ENCODE measurements at regions not wholly inside any gene's neighbourhood (a gene's known extent, or its start where the extent isn't known, plus 50 kb on each side); places are given as distances from the start of the nearest gene placed in this dataset.

DNA sequence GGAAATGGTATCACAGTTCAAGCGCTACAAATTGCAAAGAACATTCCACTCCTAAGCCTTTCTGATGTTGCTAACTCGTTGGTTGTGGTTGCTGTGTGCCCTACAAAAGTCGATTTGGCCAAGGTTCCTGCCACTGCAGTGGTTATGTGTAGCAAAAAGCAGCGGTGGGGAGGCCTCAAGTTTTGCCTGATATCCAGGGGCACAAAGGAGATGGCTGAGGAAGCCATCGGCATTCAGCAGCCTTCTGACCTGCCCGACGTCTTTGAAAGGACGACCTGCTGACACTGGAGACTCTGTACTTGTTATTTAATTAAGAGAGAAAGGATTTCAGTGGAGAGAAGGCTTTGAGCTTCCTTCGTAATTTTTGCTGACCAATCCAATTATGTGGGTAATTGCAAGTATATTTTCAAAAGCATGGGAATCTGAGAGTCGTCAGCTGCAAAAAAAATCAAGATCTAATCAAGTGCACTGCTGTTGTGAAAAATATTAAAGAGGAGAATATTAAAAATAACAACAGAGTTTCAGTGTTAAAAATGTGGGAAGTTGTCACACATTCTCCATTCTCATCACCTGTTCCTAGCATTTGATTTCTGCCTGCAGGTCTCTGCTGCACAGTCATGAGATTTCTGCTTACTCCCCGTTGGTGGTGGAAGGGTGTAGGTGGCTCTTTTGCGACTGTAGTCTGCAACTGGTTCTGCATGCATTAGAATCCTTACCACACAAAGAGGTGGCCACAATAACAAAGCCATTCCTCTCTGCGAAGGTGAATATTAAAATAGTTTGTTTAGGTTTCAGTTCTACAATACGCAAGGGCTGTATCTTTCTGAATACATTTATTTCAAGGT, 319.2 kb downstream of the IRX2 start:
- DNase-seq, result no peak

DNA sequence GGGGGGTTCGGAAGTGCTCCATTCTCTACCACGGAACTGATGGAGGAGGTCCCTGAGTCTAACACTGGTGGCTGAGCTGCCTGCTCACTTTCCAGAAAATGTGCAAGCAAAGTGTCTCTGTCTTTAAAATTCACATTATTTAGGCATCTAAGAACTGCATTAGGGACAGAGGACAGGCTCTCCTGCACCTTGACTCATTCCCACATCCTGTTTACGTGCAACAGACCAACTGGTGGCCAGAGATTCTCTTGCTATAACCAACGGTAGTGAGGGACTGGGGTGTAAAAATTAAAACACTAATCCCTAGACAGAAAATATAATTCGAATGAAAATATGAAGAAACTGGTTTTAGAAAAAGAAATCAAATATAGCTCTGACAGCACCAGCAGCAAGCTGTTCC, 320.9 kb downstream of the IRX2 start:
- DNase-seq, result no peak

DNA sequence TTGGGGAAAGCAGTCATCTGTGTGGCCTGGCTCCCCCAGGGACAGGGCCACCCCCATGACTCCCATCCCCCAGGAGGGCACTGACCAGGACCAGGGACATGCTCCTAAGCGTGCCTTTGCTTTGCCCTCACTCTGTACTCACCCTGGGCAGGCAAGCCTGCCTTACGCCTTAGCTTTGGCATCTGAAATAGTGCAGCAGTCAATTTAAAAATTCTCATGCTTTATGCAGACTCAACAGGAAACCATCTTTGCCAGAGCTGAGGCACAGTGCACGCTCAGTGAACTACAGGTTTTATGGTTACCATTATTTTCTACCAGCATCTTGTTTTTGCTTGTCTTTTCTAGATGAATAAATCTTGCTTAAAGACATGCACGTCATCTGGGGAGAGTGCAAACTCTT, 323.5 kb downstream of the IRX2 start:
- DNase-seq, result no peak

DNA sequence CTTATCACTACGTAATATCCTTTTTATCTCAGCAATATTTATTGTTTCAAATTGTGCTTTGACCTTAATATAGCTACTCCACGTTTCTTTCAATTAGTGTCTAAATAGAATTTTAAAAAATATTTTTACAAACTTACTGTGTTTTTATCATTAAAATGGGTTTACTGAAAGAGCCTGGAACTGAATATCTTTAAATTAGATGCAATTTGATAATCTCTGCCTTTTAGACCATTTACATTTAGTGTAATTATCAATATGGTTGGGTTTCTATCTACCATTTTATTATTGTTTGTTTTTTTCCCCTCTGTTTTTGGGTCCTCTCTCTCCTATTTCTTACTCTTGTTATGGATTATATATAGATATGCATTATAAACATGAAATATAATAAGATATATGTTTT, 327.8 kb downstream of the IRX2 start:
- DNase-seq, result no peak

DNA sequence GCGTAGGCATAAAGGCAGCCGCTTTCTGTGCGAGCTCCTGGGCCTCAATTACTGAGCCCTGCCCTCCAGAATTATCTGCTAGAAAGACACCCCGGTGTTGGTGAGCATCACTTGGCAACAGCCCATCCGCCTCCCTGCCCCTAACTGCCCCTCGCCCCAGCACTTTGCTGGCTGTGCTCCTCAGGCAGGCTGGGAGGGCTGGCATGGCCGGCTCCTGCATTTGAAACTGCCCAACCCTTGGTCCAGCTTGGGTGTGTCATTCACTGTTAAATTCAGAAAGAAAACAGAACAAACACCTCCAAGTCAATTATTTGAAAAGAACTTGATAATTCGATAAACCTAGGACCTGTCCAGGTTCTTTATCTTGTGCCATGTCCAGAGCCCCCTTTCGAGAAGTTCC, 334.2 kb downstream of the IRX2 start:
- DNase-seq, result no peak

DNA sequence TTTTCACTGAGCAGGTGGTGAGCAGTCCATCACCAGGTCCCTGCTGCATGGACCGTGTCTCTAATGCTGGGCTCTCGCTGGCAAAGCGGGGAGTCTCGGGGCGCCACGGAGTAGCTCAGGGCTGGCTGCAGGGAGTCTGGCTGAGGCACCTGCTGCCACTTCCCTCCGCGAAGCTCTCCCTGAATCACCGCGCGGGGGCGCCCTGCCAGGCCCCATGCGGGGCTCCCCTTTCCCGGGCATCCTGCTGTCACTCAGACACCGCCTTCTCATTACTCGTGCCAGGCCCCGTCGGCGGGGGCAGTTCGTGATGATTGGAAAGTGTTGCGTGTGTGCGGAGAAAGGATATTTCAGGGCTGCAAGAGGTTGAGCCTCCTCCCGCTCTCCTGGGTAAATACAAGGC, 335.8 kb downstream of the IRX2 start:
- no peak for DNase-seq

DNA sequence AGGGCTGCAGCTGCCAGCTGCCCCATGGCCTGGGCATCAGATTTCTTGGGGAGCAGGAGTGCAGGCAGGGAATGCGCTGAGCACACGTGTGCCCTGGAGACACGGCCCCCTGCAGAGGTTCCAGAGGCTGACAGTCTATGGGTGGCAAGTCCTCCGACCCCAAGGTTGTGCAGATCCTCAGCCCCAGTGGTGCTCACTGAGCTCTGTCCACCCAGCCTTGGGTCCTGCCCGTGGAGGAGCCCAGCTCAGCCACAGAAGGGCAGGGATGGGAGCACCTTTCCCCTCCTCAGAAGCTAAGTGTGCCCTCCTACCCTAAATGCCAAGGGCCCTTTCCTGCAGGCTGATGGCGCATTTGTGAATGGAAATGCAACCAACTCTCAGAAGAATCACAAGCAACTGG, 341.0 kb downstream of the IRX2 start:
- no peak for DNase-seq

DNA sequence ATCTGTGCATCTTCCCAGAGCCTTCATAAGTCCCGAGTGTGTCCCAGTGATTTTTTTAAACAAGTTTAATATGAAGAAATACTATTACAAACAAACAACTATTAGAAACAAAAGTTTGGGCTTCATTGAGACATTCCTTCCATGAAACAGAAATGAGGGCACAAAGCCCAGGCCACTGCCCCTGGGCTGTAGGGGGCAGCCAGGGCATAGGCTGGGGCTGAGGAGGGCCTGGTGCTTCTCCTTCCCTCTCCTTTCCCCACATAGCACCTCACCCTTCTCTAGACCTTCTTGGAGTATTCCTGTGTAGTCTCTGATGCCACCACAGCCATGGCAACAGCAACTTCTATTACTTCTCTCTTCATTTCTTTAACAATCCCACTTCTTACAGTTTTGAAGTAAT, 348.2 kb downstream of the IRX2 start:
- no peak for DNase-seq

DNA sequence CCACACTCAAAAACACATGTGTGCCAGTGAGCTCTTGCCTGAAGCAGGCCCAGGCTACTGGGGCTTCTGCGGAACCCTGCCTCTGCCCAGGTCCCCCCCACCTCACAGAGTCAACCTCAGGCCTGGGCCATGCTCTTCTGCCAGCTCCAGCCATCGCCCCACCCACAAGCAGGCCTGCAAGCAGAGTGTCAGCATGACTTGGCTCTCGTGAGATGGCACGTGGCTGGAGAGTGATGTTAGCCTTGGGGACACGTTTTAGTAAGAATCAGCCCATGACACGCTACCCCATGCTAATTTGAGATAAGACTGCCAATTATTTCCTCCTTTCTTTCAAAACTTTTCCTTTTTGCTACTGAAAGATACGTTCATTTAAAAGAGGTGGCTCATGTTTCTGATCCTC, 351.7 kb downstream of the IRX2 start:
- no peak for DNase-seq

DNA sequence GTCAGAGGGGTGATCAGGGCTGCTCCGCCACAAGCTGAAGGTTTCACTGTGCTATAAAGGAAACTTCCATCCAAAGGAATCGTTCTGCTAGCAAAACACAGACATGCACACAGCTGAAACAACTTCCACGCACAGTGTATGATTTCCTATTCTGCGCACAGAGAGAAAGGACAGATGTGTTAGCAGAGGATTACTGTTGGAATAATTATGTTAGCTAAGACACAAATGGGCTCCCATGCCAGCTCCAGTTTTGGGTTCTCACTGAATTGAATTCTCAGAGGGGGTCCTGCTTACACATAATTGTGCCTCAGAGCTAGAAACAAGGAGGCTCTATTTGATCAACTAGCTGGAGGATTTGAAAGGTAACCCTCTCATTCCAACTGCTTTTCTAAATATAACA, 352.4 kb downstream of the IRX2 start:
- no peak for DNase-seq

DNA sequence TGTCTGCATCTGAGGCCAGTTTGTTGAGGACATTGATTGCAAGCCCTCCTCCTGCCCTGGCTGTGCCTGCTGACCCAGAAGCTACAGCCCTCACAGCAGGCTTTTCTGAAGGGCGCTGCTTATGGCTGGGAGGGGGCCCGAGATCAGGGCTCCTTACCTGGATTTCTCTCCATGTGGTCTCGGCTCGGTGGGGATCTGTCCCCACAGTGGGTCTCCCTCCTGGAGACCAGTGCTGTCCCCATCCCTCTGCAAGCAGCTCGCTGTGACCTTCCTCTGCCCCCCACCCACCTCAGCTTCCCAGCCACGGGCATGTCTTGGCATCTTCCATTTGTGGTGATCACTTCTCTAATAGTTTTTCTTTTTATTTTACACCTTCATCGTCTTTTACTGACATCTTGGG, 357.9 kb downstream of the IRX2 start:
- no peak for DNase-seq

DNA sequence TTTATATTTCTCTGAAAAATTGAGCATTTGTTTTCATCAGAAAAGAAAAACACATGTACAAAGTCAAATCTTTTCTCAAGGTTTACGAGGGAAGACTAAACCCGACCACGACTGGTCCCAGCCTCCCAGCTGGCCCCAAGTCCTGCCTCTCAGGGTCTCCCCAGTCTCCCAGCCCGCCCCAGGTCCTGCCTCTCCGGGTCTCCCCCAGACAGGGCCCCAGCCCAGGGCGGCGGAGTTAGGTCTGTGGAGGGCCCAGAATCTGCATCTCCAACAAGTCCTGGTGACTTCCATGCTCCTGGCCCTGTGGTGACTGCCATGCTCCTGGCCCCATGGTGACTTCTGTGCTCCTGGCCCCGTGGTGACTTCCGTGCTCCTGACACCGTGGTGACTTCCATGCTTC, 359.9 kb downstream of the IRX2 start:
- no peak for DNase-seq

DNA sequence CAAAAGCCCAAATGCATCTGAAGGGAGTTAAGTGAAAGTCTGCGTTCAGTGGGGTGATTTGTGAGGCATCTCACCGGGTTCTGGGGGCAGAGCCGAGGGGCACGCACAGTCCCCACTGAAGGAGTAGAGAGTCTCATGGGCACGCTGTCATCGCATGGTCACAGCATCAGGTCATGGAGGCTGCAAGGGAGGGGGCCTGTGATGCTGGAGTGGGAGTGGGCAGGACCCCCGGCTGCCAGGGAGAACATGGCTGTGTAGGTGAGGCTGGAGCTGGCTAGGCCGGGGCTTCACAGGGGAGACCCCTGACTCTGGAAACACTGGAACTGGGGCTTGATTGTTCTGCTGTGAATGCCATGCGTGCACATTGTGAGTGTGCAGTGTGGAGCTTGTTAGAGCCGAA, 360.5 kb downstream of the IRX2 start:
- no peak for DNase-seq

DNA sequence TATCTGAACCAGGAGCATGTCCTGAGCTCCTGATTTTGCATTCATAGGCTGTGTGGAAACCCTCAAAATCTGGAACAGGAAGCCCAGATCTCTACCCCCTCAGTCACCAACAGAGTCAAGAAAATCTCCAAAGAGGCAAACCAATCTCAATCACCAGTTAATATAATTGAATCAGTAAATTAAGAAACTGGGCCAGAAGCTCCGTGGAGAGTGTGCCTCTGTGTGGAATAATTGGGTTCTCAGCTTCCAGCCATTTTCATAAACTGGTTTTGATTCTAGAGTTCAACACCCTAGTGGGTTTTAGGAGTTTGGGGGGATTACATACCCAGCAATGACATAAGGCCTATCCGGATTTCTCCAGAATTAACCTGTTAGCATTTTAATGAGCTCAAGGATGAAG, 362.9 kb downstream of the IRX2 start:
- no peak for DNase-seq

DNA sequence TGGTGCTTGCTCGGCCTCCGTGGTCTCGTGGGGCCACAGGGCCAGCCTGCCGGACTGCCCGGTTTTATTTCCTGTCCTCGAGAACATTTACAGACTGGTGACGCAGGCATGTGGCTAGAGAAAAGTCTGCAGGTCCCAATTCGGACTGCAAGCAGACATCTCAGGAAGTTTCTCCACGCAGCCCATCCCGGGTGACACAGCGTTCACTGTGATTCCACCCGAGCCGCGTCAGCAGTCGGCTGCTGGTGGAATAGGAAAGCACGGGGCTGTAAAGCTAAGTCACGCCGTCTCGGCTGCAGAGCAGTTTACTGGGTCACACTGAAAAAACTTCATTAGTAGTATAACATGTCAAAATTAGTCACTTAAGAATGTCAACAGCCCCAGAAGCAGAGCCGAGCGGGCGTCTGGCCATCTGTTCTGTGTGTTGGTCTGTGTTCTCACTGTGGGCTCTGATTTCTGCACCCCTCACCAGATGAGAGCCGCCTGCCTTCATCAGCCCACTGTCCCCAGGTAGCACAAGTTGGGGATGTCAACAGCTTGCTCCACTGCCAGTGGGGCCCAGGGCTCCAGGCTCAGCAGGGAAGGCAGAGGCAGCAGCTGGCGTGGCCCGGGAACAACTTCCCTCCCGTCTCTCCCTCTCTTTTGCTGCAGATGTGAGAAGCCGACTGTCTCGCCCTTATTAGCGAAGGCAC, 363.7 kb downstream of the IRX2 start:
- DNase-seq, result no peak

DNA sequence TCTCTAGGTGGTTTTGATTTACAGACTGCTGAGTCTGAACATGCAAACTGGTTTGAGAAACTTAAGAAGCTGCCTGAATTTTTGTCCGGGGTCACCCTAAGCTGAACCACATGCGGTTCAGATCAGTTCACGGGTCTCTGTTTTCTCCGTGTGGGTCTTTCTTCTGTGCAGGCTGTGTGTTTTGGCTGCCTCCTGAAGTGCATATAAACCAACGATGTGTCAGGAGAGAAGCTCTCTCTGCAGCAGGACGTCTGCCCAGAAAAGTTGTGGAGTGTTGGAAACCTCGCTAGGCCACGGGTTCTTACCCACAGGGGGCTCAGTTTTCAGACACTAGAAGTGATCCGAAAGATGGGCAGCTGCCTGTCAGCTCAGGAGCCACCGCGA, 364.2 kb downstream of the IRX2 start:
- DNase-seq, result no peak

DNA sequence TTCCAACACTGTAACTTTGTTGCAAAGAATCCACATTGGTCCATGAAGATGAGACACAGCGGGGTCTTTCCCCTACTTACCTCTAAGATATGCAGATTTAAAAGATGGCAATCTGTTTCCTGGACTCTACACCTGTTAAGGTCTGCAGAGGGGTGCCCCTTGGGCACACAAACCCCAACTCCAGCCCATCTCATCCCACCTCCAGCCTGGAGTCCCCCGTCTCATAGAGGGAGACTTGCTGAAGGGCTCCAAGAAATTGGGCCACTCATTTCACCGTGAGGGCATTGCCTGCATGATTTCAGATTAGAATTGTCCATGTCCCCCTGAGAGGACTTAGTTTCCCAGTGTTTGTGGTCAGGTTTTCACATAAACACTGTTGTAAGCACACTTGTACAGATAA, 365.7 kb downstream of the IRX2 start:
- DNase-seq, result no peak

DNA sequence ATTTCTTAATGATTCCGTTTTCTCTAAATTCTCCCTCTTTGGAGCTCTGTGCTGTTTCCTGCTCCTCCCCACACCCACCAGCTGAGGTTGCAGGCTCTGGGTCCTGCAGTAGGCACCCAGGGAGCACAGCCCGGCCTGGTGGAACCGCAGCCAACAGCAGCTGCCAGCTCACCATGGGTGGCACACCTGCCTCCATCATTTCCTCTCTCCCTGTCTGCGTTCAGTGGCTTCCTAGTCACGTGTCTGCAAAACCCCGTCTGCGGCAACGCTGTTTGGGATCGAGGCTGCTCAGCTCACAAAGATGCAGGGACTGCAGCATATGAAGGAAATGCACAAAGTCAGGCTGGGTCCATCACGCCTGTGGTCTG, 367.8 kb downstream of the IRX2 start:
- no peak for DNase-seq

DNA sequence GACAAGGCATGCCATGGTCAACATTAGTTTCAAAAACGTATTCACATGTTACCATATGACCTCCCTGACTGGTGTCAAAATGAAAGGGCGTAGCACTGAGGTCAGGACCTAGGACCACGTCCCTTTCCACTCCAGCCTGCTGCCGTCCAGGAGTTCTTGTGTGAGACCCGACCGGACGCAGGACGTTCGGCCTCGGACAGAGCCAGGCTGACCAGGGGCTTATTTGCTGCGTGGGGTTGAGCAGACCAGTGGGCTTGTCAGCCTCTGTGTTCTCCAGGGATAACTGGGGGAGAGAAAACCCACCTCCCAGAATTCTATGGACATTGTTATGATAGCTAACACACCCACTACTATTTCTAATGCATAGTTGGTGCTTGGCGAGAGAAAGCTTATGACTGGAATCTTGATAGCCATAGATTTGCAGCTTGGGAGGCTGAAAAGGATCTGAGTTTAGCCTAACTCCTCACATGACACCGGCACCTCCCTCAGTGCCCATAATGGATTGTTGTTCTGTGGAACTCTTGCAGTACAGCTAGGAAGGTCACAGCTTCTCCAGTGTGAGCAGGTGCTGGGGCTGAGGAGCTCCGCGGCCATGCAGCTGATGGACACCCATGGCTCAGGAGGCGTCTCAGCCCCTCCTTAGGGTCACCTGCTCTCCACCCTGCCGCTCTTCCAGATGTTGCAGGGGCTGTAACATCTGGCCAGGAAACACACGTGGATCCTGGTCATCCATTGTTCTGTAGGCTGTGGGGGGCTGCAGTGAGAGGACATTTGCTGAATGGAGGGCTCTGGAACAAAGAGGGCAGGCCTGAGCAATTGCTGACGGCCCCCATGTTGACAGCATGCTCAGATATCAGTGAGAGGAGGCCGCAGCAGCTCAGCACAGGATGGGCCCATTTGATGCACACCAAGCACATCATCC, 368.4 kb downstream of the IRX2 start:
- no peak for DNase-seq

DNA sequence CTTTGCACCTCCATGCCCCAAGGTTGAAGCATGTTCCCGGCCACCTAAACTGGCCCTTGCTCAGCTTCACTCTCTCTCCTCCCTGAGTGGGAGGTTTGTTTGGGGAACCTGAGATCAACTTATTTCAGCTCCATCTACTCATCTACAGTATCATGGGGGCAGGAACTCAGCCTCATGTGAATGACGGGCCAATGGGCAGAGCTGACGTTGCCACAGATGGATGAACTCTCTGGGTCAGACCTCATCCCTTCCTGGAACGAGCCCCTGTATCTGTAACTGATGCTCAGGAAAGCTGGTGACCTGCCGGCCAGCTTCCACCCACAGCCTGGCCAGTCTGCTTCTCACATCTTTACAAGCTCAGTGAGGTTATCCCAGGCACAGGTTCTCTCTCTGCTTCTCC, 369.6 kb downstream of the IRX2 start:
- no peak for DNase-seq

DNA sequence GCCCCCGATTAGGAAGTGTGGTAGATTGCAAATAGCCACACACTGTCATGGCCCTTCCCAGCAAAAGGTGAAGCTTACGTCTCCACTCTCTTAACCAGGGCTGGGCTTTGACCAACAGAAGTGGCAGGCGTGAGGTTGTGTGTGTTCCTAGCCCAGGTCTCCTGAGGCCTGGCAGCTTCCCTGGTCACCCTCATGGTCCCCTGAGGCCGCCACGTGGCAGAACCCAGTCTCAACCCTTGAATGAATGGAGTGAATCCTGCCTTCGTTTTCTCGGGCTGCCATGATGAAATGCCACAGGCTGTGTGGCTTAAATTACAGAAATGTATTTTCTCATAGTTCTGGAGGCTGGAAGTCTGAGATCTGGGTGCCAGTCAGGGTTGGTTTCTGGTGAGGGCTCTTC, 370.4 kb downstream of the IRX2 start:
- DNase-seq, result no peak

DNA sequence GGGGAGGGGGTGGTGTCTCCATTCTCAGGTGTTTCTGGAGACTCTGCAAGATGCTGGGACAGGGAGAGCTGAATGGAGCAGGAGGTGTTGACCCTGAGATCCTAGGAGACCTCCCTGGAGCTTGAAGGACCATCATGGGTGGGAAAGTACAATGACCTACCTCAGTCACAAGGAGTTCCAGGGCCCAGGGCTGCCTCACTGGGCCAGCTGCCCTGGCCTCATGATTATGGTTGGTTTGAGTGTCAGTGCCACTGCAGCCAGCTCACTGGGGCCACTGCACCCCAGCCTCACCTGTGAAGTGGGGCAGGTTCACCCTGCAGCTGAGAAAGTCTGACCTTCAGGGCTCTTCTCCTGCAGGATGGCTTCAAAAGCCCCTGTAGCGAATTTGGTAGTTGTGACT, 372.5 kb downstream of the IRX2 start:
- no peak for DNase-seq

DNA sequence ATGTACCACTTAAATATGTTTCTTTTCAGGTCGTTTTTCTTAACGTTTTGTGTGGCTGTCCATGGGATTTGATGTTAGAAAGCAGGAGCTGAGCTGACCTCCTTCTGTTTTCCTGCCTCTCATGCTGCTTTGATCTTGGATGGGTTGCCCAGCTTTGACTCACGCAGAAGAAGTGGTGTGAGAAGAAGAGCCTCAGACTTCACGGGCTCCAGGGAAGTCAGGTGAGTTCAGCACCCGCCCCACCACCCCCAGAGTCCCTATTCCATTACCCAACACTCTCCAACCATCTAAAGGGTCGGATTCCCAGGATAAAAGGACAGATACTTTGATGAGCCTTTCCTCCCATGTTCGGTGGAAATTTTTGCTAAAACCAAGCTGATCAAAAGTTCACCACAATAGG, 373.4 kb downstream of the IRX2 start:
- no peak for DNase-seq

DNA sequence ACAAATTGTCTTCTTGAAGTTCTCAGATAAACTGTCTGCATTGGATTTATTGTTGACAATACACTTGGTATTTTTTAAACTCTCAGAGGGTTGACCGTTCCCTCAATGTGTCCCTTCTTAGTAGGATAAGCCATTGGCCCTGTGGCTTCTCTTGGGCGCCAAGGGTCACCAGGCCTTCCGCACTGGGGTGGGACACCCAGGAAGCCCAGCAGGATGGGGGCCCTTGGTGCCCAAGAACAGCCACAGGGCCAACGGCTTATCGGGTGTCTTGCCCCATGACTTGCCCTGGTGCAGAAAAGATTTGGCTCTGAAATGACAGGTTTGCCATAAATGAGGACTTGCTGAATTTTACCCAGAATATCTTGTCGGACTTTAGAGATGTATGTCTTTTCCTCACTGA, 375.0 kb downstream of the IRX2 start:
- no peak for DNase-seq

All from activated CD8-positive, alpha-beta memory T cell treated with anti-CD3 and anti-CD28 coated beads for 24 hours (primary cell).